ENCODE measurements at regions not wholly inside any gene's neighbourhood (a gene's known extent, or its start where the extent isn't known, plus 50 kb on each side); places are given as distances from the start of the nearest gene placed in this dataset.

DNA sequence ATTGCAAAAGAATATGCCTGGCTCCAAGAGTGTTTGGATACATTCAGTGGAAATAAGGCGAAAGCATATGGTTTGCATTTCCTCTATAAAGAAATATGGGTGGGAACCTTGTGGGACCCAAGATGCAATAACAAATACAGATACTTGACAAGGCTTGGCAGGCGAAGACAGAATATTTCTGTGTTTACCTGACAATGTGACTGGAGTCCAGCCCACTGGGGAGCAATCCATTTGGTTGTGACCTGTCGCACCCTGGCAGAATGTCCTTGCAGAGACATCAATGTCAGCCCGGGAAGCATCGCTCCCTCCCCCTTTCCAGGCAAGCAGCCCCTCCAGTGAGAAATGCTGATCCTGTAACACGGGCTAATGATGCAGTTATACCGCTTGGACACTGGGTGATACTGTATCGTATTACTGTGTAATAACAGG is 296.6 kb downstream of the MAF start:
- Histone ChIP-seq H3K4me1 (ENCODE audit: control insufficient read depth, insufficient read depth, low read length) (peaks cover 9% of the 10 kb centered on the region), H3K27me3 (ENCODE audit: control insufficient read depth, insufficient read depth, low read length) (no peaks in the 10 kb centered on the region)

DNA sequence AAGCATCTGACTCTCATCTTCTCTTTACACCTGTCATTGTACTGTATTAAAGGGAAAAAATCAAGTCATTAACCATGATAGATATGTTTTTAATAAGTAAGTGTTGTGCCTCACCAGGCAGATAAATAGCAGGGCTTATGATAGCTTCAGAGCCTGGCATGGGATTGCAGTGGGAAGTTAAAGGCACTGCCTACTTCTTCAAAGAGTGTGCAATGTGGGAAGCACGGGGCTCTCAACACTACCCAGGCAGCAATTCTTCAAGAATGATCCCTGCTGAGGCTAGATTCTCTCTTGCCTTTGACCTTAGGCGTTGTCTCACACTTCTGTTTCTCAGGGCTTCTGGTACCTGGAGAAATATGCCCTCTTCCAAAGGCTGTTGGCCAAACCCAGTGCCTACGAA is 297.3 kb downstream of the MAF start:
- no peak overlapping the region for H3K9ac ChIP-seq (ENCODE audit: low read depth, low read length)
- H3K4me3 ChIP-seq (ENCODE audit: low read depth, low read length) = no peak overlapping the region
- H3K9me3 ChIP-seq (ENCODE audit: control insufficient read depth, insufficient read depth, low read length) = no peaks in the 10 kb centered on the region
- H3K27me3 ChIP-seq (ENCODE audit: control insufficient read depth, insufficient read depth, low read length) = no peaks in the 10 kb centered on the region
- H3K36me3 ChIP-seq (ENCODE audit: control insufficient read depth, insufficient read depth, low read length) = no peaks in the 10 kb centered on the region
- peaks cover 16% of the 10 kb centered on the region for H3K4me1 ChIP-seq (ENCODE audit: control insufficient read depth, insufficient read depth, low read length)

More for the DNA sequence above, 296.6 kb downstream of the MAF start:
- Histone ChIP-seq H3K9ac (ENCODE audit: low read depth, low read length) (no peak overlapping the region), H3K4me3 (ENCODE audit: low read depth, low read length) (no peak overlapping the region), H3K9me3 (ENCODE audit: control insufficient read depth, insufficient read depth, low read length) (no peaks in the 10 kb centered on the region), H3K36me3 (ENCODE audit: control insufficient read depth, insufficient read depth, low read length) (no peaks in the 10 kb centered on the region)

- Histone ChIP-seq H3K4me3 (ENCODE audit: low read depth, low read length) (no peak overlapping the region), H3K9me3 (ENCODE audit: control insufficient read depth, insufficient read depth, low read length) (no peaks in the 10 kb centered on the region), H3K36me3 (ENCODE audit: control insufficient read depth, insufficient read depth, low read length) (no peaks in the 10 kb centered on the region), H3K4me1 (ENCODE audit: control insufficient read depth, insufficient read depth, low read length) (peaks cover 19% of the 10 kb centered on the region), H3K9ac (ENCODE audit: low read depth, low read length) (no peak overlapping the region), H3K27me3 (ENCODE audit: control insufficient read depth, insufficient read depth, low read length) (no peaks in the 10 kb centered on the region)
These were observed 297.8 kb downstream of the MAF start for GRCh38 chr16:79302731-79303130.

GRCh38 chr16:79301051-79301450 is 299.5 kb downstream of the MAF start:
- peaks cover 19% of the 10 kb centered on the region for H3K4me1 ChIP-seq (ENCODE audit: control insufficient read depth, insufficient read depth, low read length)
- no peak overlapping the region for H3K9ac ChIP-seq (ENCODE audit: low read depth, low read length)
- H3K27me3 ChIP-seq (ENCODE audit: control insufficient read depth, insufficient read depth, low read length) = no peaks in the 10 kb centered on the region
- no peaks in the 10 kb centered on the region for H3K36me3 ChIP-seq (ENCODE audit: control insufficient read depth, insufficient read depth, low read length)
- no peak overlapping the region for H3K4me3 ChIP-seq (ENCODE audit: low read depth, low read length)
- no peaks in the 10 kb centered on the region for H3K9me3 ChIP-seq (ENCODE audit: control insufficient read depth, insufficient read depth, low read length)

- no peaks in the 10 kb centered on the region for H3K9me3 ChIP-seq (ENCODE audit: control insufficient read depth, insufficient read depth, low read length)
- H3K27me3 ChIP-seq (ENCODE audit: control insufficient read depth, insufficient read depth, low read length) = no peaks in the 10 kb centered on the region
- no peaks in the 10 kb centered on the region for H3K36me3 ChIP-seq (ENCODE audit: control insufficient read depth, insufficient read depth, low read length)
- no peak overlapping the region for H3K4me3 ChIP-seq (ENCODE audit: low read depth, low read length)
- H3K4me1 ChIP-seq (ENCODE audit: control insufficient read depth, insufficient read depth, low read length) = peaks cover 19% of the 10 kb centered on the region
- H3K9ac ChIP-seq (ENCODE audit: low read depth, low read length) = no peak overlapping the region
These were observed 301.4 kb downstream of the MAF start for GRCh38 chr16:79298894-79299799.

GRCh38 chr16:79298476-79298875 is 302.1 kb downstream of the MAF start:
- no peak overlapping the region for H3K4me3 ChIP-seq (ENCODE audit: low read depth, low read length)
- H3K36me3 ChIP-seq (ENCODE audit: control insufficient read depth, insufficient read depth, low read length) = no peaks in the 10 kb centered on the region
- H3K4me1 ChIP-seq (ENCODE audit: control insufficient read depth, insufficient read depth, low read length) = peaks cover 19% of the 10 kb centered on the region
- no peaks in the 10 kb centered on the region for H3K27me3 ChIP-seq (ENCODE audit: control insufficient read depth, insufficient read depth, low read length)
- H3K9ac ChIP-seq (ENCODE audit: low read depth, low read length) = no peak overlapping the region
- no peaks in the 10 kb centered on the region for H3K9me3 ChIP-seq (ENCODE audit: control insufficient read depth, insufficient read depth, low read length)

GRCh38 chr16:79297805-79298204 is 302.7 kb downstream of the MAF start:
- H3K4me3 ChIP-seq (ENCODE audit: low read depth, low read length) = no peak overlapping the region
- H3K9ac ChIP-seq (ENCODE audit: low read depth, low read length) = no peak overlapping the region
- H3K27me3 ChIP-seq (ENCODE audit: control insufficient read depth, insufficient read depth, low read length) = no peaks in the 10 kb centered on the region
- H3K36me3 ChIP-seq (ENCODE audit: control insufficient read depth, insufficient read depth, low read length) = no peaks in the 10 kb centered on the region
- H3K9me3 ChIP-seq (ENCODE audit: control insufficient read depth, insufficient read depth, low read length) = no peaks in the 10 kb centered on the region
- H3K4me1 ChIP-seq (ENCODE audit: control insufficient read depth, insufficient read depth, low read length) = peaks cover 19% of the 10 kb centered on the region

DNA sequence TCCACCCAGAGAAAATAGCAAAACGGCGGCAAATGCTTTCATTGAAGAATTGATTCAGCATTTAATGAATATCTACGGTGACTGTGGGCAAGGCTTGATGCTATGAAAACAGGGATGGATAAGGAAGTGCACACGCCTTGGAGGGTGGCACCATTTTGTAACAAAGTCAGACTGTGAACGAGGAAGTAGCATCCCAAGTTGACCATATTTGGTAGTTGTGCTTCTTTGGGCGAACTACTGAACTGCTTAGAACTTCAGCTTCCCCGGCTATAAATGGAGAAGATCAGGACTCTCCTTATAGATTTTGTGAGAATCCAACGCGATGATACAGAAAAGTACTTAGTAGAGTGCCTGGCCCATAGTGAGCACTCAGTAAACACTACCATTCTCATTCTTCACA is 303.2 kb downstream of the MAF start:
- Histone ChIP-seq H3K9me3 (ENCODE audit: control insufficient read depth, insufficient read depth, low read length) (no peaks in the 10 kb centered on the region), H3K36me3 (ENCODE audit: control insufficient read depth, insufficient read depth, low read length) (no peaks in the 10 kb centered on the region), H3K4me1 (ENCODE audit: control insufficient read depth, insufficient read depth, low read length) (peaks cover 19% of the 10 kb centered on the region), H3K4me3 (ENCODE audit: low read depth, low read length) (no peak overlapping the region), H3K27me3 (ENCODE audit: control insufficient read depth, insufficient read depth, low read length) (no peaks in the 10 kb centered on the region), H3K9ac (ENCODE audit: low read depth, low read length) (no peak overlapping the region)

DNA sequence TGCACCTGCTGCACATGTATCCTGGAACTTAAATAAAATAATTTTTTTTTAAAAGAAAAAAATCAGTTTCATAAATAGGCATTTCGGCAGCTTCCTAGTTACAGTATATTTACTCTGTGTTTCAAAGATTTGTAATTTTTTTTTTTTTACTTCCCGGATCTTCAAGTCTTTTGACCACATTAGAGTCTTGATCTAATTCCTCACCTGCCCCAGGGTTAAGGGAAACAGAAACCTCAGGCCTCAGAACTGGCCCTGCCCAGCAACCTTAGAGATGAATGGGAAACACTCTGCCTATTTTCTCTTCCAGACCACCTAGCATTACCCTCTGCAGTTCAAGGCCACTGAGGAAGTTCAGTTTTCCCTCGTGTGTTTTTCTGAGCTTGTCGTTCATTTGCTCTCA is 304.0 kb downstream of the MAF start:
- no peak overlapping the region for H3K4me3 ChIP-seq (ENCODE audit: low read depth, low read length)
- no peaks in the 10 kb centered on the region for H3K9me3 ChIP-seq (ENCODE audit: control insufficient read depth, insufficient read depth, low read length)
- H3K9ac ChIP-seq (ENCODE audit: low read depth, low read length) = no peak overlapping the region
- H3K4me1 ChIP-seq (ENCODE audit: control insufficient read depth, insufficient read depth, low read length) = peaks cover 19% of the 10 kb centered on the region
- no peaks in the 10 kb centered on the region for H3K36me3 ChIP-seq (ENCODE audit: control insufficient read depth, insufficient read depth, low read length)
- H3K27me3 ChIP-seq (ENCODE audit: control insufficient read depth, insufficient read depth, low read length) = no peaks in the 10 kb centered on the region

DNA sequence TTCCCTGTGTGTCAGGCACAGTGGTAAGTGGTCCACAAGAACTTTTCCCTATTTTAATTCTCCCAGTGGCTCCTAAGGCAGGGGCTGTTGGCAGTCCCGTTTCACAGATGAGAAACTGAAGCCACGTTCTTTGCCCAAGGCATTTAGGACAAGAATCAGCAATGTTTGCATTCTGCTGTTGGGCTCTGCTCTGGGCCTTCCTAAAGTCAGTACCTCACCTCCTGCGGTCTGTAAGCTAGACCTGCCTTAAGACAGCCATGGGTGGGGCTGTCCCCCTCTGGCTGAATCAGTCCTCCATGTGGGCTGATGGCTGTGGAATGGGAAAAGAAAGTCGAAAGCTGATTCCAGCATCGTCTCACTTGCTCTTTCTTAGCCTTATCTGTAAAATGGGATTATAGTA is 304.8 kb downstream of the MAF start:
- Histone ChIP-seq H3K9ac (ENCODE audit: low read depth, low read length) (no peak overlapping the region), H3K9me3 (ENCODE audit: control insufficient read depth, insufficient read depth, low read length) (no peaks in the 10 kb centered on the region), H3K27me3 (ENCODE audit: control insufficient read depth, insufficient read depth, low read length) (no peaks in the 10 kb centered on the region), H3K36me3 (ENCODE audit: control insufficient read depth, insufficient read depth, low read length) (no peaks in the 10 kb centered on the region), H3K4me1 (ENCODE audit: control insufficient read depth, insufficient read depth, low read length) (peaks cover 14% of the 10 kb centered on the region), H3K4me3 (ENCODE audit: low read depth, low read length) (no peak overlapping the region)

DNA sequence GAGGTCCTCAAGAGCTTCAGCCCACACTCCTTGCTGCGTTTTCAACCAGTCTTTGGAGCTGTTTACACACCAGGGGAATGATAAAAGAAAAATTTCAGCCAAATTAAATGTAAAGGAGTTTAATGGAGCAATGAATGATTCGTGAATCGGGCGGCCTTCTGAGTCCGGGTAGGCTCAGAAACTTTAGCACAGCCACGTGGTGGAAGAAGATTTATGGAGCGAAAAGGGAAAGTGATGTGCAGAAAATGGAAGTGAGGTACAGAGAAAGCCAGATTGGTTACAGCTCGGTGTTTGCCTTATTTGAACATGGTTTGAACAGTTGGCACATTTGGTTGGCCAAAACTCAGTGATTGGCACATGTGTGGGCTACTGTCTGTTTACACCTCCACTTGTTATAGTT is 305.4 kb downstream of the MAF start:
- Histone ChIP-seq H3K4me1 (ENCODE audit: control insufficient read depth, insufficient read depth, low read length) (peaks cover 12% of the 10 kb centered on the region), H3K9me3 (ENCODE audit: control insufficient read depth, insufficient read depth, low read length) (no peaks in the 10 kb centered on the region), H3K36me3 (ENCODE audit: control insufficient read depth, insufficient read depth, low read length) (no peaks in the 10 kb centered on the region), H3K9ac (ENCODE audit: low read depth, low read length) (no peak overlapping the region), H3K4me3 (ENCODE audit: low read depth, low read length) (no peak overlapping the region), H3K27me3 (ENCODE audit: control insufficient read depth, insufficient read depth, low read length) (no peaks in the 10 kb centered on the region)

GRCh38 chr16:79294568-79294967 is 306.0 kb downstream of the MAF start:
- Histone ChIP-seq H3K9me3 (ENCODE audit: control insufficient read depth, insufficient read depth, low read length) (no peaks in the 10 kb centered on the region), H3K27me3 (ENCODE audit: control insufficient read depth, insufficient read depth, low read length) (no peaks in the 10 kb centered on the region), H3K36me3 (ENCODE audit: control insufficient read depth, insufficient read depth, low read length) (no peaks in the 10 kb centered on the region), H3K9ac (ENCODE audit: low read depth, low read length) (no peak overlapping the region), H3K4me1 (ENCODE audit: control insufficient read depth, insufficient read depth, low read length) (peaks cover 10% of the 10 kb centered on the region), H3K4me3 (ENCODE audit: low read depth, low read length) (no peak overlapping the region)

Measured in iPS-15b (cell line).